Natural killer cell (primary cell): ENCODE measurements at regions not wholly inside any gene's neighbourhood (a gene's known extent, or its start where the extent isn't known, plus 50 kb on each side); places are given as distances from the start of the nearest gene placed in this dataset.

Experiments used
- ATAC-seq, 3 donors: fragments of 150-1000 bp in 2 of 3; fragments of 200-7000 bp in 1 of 3; cut with Tn5 transposase; 1 replicate in 1 of 3; 2 replicates in 2 of 3; pipeline ENCODE4 v1.10.0; 2021; ENCODE audit warnings: mild to moderate bottlenecking in 2 of 3, moderate library complexity in 2 of 3
- DNase-seq, 2 donors: peaks; one replicate each; pipeline versions ENCODE4 v3.0.0 to v3.0.0-alpha.2; 2013 to 2021; ENCODE audit warnings: mixed read lengths in 1 of 2
- H3K27ac ChIP-seq: one replicate; pipeline ENCODE4 v1.5.1; 2013; ENCODE audit warnings: mild to moderate bottlenecking, low read length
- H3K27me3 ChIP-seq: one replicate; pipeline ENCODE4 v1.6.1; 2013; ENCODE audit warnings: low read length; ENCODE audit not compliant: control insufficient read depth, insufficient read depth
- H3K36me3 ChIP-seq: one replicate; pipeline ENCODE4 v1.6.1; 2013; ENCODE audit warnings: low read length; ENCODE audit not compliant: control insufficient read depth, insufficient read depth
- H3K4me1 ChIP-seq: one replicate; pipeline ENCODE4 v1.6.1; 2013; ENCODE audit warnings: low read length; ENCODE audit not compliant: control insufficient read depth, insufficient read depth
- H3K4me3 ChIP-seq: one replicate; pipeline ENCODE4 v1.5.1; 2013; ENCODE audit warnings: low read length
- H3K9me3 ChIP-seq: one replicate; pipeline ENCODE4 v1.6.1; 2013; ENCODE audit warnings: low read length; ENCODE audit not compliant: control insufficient read depth, insufficient read depth
- H3K27ac Mint-ChIP-seq, 2 donors: one replicate each; pipeline ENCODE4 v1.8.0; 2022; ENCODE audit warnings: mild to moderate bottlenecking in 2 of 2, mixed read lengths in 2 of 2, moderate library complexity in 1 of 2
- H3K27me3 Mint-ChIP-seq, 2 donors: one replicate each; pipeline ENCODE4 v1.8.0; 2022; ENCODE audit warnings: low read depth in 2 of 2, mixed read lengths in 2 of 2
- H3K36me3 Mint-ChIP-seq: one replicate; pipeline ENCODE4 v1.8.0; 2022; ENCODE audit warnings: mixed read lengths
- H3K4me1 Mint-ChIP-seq, 2 donors: one replicate each; pipeline ENCODE4 v1.8.0; 2022; ENCODE audit warnings: mixed read lengths in 2 of 2
- H3K4me3 Mint-ChIP-seq: one replicate; pipeline ENCODE4 v1.8.0; 2022; ENCODE audit warnings: mild to moderate bottlenecking, moderate library complexity, mixed read lengths
- H3K9me3 Mint-ChIP-seq, 2 donors: one replicate each; pipeline ENCODE4 v1.8.0; 2022; ENCODE audit warnings: mixed read lengths in 2 of 2
- CTCF ChIP-seq: fragments of 200-600 bp; IDR thresholded peaks from one replicate; pipeline ENCODE4 v1.8.0; 2022; ENCODE audit warnings: antibody characterized with exemption
- WGBS: methylation state at CpG from one replicate; pipeline ENCODE4 v1.1.7; 2013; ENCODE audit warnings: missing lambda C conversion rate; ENCODE audit not compliant: insufficient coverage; 5-methylcytosine and 5-hydroxymethylcytosine counted together
- intact Hi-C: fragments of 100-400 bp; cut with micrococcal nuclease; formaldehyde crosslinking; loops from one replicate; pipeline ENCODE4 v1.14.2; 2022

- Mint-ChIP-seq H3K4me3 (no peak overlapping the region), H3K4me1 (no peaks in the 10 kb centered on the region), H3K9me3 (peaks cover 2 to 3% of the 10 kb centered on the region in 2 donors), H3K27me3 (no peaks in the 10 kb centered on the region), H3K36me3 (no peaks in the 10 kb centered on the region), H3K27ac (no peak overlapping the region)
- ATAC-seq (no peak), DNase-seq (no peak)
- H3K9me3 ChIP-seq, result no peaks in the 10 kb centered on the region
- H3K27me3 ChIP-seq, result no peaks in the 10 kb centered on the region
- no peak for TF ChIP-seq CTCF
- H3K4me3 ChIP-seq, result no peak overlapping the region
- H3K27ac ChIP-seq, result no peak overlapping the region
- intact Hi-C loops, result no loop called here
- H3K4me1 ChIP-seq, result no peaks in the 10 kb centered on the region
- H3K36me3 ChIP-seq, result no peaks in the 10 kb centered on the region
Observed at GRCh38 chr21:28269173-28269572, 723.5 kb downstream of the LTN1 start.

- intact Hi-C loops, result no loop called here
- Histone ChIP-seq H3K27ac (no peak overlapping the region), H3K36me3 (no peaks in the 10 kb centered on the region), H3K4me3 (no peak overlapping the region), H3K4me1 (no peaks in the 10 kb centered on the region), H3K9me3 (no peaks in the 10 kb centered on the region), H3K27me3 (no peaks in the 10 kb centered on the region)
- WGBS, result 91% methylated on average over 2 of the region's 4 CpGs
- no peaks in the 10 kb centered on the region for H3K4me1 Mint-ChIP-seq
- H3K36me3 Mint-ChIP-seq, result no peaks in the 10 kb centered on the region
- no peak overlapping the region for H3K27ac Mint-ChIP-seq
- H3K27me3 Mint-ChIP-seq, result no peaks in the 10 kb centered on the region
- H3K4me3 Mint-ChIP-seq, result no peak overlapping the region
- DNase-seq (no peak), ATAC-seq (no peak)
- TF ChIP-seq CTCF, result no peak
- H3K9me3 Mint-ChIP-seq, result peaks cover 0 to 3% of the 10 kb centered on the region in 2 donors
Observed at GRCh38 chr21:28268685-28269084, 724.0 kb downstream of the LTN1 start.

GRCh38 chr21:28267449-28267848, 725.2 kb downstream of the LTN1 start:
- no peaks in the 10 kb centered on the region for H3K27me3 ChIP-seq
- 81% methylated on average over 5 of the region's 6 CpGs for WGBS
- no peak for TF ChIP-seq CTCF
- no peaks in the 10 kb centered on the region for H3K36me3 ChIP-seq
- ATAC-seq (no peak), DNase-seq (no peak)
- H3K27ac Mint-ChIP-seq, result no peak overlapping the region
- no peak overlapping the region for H3K27ac ChIP-seq
- intact Hi-C loops, result no loop called here
- no peak overlapping the region for H3K4me3 Mint-ChIP-seq
- no peaks in the 10 kb centered on the region for H3K9me3 ChIP-seq
- H3K27me3 Mint-ChIP-seq, result no peaks in the 10 kb centered on the region
- H3K4me1 Mint-ChIP-seq, result no peaks in the 10 kb centered on the region
- H3K36me3 Mint-ChIP-seq, result no peaks in the 10 kb centered on the region
- H3K9me3 Mint-ChIP-seq, result peaks cover 0 to 3% of the 10 kb centered on the region in 2 donors
- H3K4me1 ChIP-seq, result no peaks in the 10 kb centered on the region
- no peak overlapping the region for H3K4me3 ChIP-seq

GRCh38 chr21:28266061-28266460, 726.6 kb downstream of the LTN1 start:
- H3K27me3 ChIP-seq, result no peaks in the 10 kb centered on the region
- H3K9me3 ChIP-seq, result no peaks in the 10 kb centered on the region
- no peak overlapping the region for H3K4me3 ChIP-seq
- no peak for TF ChIP-seq CTCF
- peaks cover 0 to 3% of the 10 kb centered on the region in 2 donors for H3K9me3 Mint-ChIP-seq
- H3K4me1 ChIP-seq, result no peaks in the 10 kb centered on the region
- ATAC-seq (no peak), DNase-seq (no peak)
- intact Hi-C loops, result no loop called here
- no CpG with 5 or more reads among the region's 1 CpG for WGBS
- no peak overlapping the region for H3K27ac ChIP-seq
- H3K27ac Mint-ChIP-seq, result no peak overlapping the region
- no peaks in the 10 kb centered on the region for H3K36me3 ChIP-seq
- H3K36me3 Mint-ChIP-seq, result no peaks in the 10 kb centered on the region
- H3K27me3 Mint-ChIP-seq, result no peaks in the 10 kb centered on the region
- no peak overlapping the region for H3K4me3 Mint-ChIP-seq
- H3K4me1 Mint-ChIP-seq, result no peaks in the 10 kb centered on the region
